OCI-LY1 (cell line): ENCODE measurements at regions not wholly inside any gene's neighbourhood (a gene's known extent, or its start where the extent isn't known, plus 50 kb on each side); places are given as distances from the start of the nearest gene placed in this dataset.

Experiments
- CTCF ChIP-seq: fragments of 200-600 bp; sonication (generic), shearing (Covaris generic); IDR thresholded peaks from 2 replicates; pipeline ENCODE4 v1.5.1; 2017; ENCODE audit warnings: mild to moderate bottlenecking, antibody characterized with exemption, low read length, moderate library complexity, mixed read lengths
- EZH2 ChIP-seq: fragments of 200-600 bp; sonication (generic), shearing (Covaris generic); IDR thresholded peaks from 2 replicates; pipeline ENCODE4 v1.8.0; 2017; ENCODE audit warnings: borderline replicate concordance, mixed run types, mild to moderate bottlenecking, antibody characterized with exemption, low read length, moderate library complexity, mixed read lengths

- TF ChIP-seq CTCF (no peak), EZH2 (no peak)
Measured at GRCh38 chr5:121608826-121609225, 242.9 kb upstream of the FTMT start.
